Pulmonary artery endothelial cell (primary cell): ENCODE measurements at regions not wholly inside any gene's neighbourhood (a gene's known extent, or its start where the extent isn't known, plus 50 kb on each side); places are given as distances from the start of the nearest gene placed in this dataset.
"Not testable (repeated sequence)": the region's sequence is repeated elsewhere in the genome, so short reads cannot be mapped to it uniquely, and the experiment has no call there.

Experiments used
- DNase-seq: peaks from one replicate; pipeline ENCODE4 v3.0.0-alpha.2; 2011; ENCODE audit warnings: low read depth, low spot score

DNA sequence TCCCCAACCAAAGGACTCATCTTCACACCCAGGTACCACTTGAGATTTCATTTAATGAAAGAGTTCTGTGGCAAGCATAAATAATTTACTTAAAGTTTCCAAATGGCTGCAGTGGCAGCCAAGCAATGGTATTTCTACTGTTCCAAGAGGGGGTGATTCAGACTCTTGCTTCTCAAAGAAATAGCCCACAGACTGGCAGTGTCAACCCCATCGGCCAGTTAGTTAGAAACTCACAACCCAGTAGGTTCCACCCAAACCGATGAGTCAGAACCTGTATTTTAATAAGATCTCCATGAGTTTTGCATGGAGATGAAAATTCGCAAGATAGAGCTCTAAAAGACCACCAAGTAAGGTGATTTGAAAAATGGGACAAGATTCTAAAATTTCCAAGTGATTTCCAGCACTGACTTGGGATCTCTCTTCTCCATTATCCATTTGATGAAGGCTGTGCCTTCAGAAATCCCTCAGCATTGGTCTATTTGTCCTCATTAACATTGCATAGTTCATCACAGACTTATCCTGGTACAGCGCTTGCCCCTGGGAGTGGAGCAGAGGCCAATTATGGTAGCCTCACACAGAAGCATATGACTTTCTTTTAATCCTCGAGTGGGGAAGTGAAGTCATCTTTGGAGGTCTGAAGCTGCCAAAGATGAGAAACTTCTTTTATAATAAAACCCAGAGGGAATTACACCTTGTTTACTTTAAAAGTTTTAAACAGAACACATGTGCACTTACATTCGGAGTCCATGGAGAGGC lies 361.4 kb upstream of the ID2 start:
- DNase-seq, result no peak

DNA sequence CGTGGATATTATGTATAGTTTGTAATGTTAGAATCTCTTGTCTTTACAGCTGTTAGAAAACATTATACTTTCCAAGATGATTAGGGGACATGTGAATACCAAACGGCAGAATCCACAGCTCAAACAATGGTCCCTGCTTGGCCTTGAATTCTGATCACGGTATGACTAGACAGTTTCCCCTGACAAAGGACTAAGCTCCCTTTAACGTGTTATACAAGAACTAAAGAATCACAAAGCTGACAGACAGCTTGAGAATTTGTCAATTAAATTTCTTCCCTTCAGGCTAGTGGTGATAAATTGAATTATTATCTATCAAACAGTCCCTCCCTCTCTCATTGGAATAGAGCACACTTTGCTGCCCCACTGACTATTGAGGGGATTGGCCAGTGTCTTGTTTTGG lies 359.2 kb upstream of the ID2 start:
- no peak for DNase-seq

DNA sequence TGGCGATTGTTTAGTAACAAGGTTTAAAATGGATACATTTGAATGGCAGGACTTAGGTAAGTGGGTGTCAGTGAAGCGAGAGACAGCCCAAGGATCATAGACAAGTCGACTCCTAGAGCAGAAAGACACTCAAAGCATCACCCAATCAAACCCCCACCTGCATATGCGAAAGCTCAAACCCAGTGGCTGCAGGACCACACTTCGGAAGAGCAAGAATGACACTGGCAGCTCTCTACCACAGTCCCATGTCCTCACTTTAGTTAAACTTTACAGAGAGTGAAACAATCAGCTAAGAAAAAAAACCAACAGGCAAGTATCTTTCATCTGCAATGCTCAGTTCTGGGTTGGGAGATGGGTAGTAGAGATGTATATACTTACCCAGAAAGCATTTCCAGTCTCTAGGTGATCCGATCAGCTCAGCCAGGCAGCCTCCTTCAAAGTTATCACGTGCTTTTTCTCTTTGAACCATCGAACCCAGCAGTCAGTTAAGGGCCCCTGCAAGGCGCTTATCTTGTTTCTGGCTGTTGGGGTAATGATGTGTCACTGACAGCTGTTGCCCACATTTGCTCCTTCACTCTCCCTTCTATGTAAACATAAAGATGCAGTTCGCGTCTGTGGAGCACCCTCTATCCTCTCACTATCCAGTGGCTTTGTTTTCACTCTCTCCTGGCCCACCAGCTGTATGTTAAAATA lies 357.5 kb upstream of the ID2 start:
- no peak for DNase-seq

DNA sequence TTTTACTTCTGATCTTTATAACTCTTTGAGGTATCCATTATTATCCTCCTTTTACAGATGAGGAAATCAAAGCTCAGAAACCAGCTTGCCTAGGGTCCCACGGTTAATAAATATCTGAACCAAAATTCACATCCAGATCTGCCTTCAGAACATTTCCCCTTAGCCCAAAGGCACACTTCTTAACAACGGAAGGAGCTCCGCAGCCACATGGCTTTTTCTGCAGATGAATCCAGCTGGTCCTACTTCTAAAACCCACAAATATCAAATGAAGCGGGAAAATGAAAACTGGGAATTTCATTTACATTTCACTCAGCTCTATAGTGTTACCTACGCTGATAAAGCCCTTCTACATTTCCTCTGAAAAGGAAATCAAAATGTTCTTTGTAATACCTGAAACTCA lies 357.0 kb upstream of the ID2 start:
- no peak for DNase-seq

DNA sequence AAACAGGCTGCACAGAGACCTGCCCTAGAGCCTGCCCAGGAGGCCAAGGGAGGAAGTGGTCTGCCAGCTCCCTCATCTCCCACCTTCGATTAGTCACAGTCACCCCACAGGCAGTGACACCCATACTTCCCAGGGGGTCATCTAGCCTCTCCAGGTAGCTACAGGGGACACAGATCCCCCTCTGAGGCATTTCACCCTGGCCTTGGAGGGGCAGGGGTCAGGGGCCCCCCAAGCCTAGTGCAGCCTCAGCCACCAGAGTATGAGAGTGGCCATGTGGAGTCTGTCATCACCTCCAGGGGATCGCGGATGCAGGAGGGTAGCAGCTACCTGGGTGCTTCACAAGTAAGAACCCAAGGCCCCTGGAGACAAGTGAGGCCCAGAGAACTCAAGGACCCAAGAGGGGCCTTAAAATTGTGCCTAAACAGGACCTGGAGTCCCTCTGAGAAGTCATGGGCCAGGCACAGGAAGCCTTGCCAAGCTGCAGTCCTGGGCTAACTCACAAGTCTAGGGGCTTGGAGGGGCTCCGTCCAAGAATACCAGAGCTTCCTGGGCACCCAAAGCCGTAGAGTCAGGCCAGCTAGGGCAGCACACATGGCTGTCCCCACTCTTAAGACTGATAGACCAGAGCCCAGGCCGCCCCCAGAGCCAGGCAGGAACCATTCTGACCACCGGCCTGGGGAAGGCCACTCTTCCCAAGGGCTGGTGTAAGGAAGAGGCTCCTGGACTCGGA lies 354.3 kb upstream of the ID2 start:
- no peak for DNase-seq

DNA sequence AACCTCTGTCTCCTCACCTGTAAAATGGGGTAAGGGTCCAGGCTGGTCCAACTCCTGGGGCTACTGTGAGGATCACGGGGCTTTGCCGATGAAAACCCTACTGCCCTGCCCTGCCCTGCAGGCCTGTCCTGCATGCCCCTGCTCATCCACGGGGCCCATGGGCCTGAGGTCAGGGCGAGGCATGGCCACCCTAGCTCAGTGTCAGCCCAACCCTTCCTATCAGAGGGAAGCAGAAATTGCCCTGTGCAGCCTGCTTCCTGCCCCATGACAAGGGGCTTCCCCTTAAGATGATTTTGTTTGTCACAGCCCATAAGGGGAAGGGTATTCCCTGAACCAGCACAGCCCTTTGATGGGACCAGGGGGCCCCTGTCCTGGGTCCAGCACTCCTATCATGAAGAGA lies 353.6 kb upstream of the ID2 start:
- no peak for DNase-seq

DNA sequence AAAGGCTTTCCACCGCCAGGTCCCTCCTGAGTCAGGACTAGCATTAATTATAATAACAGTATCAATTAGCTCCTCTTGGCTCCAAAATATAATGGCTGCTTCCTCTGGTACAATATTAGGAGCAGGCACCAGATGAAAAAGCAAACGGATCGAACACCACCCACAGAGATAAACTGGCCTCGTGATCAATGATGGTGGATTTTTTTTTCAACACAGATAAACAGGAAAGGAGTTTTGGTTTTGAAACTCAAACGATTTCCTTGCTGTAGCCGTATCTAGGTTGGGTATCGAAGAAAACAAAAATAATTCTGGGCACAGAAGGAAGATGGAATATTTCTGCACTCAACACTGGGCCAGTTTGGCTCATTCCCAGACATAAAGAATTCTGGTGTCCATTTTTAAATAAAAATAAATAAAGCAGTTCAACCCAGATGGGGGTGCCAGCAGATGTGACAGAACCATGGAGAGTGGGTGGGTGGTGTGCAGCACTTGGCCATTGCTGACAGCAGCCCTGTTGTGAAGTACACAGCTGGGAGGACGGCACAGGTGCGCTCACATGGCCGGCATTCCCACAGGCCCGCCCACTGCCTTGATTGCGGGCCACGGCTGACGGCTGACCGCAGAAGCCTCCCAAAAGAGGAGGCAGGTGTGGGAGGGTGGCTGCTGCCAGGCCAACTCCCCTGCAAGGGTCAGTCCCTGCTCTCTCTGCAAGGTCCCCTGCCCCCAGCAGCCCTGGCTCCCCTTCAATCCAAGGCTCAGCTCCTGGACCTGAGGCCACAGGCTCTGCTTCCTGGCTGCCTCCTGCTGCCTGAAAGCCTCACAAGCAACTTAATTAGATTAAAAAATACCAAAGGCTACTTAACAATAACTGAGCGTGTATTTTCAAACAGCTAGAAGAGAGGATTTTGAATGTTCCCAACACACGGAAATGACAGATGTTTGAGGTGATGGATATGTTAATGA lies 351.9 kb upstream of the ID2 start:
- no peak for DNase-seq

DNA sequence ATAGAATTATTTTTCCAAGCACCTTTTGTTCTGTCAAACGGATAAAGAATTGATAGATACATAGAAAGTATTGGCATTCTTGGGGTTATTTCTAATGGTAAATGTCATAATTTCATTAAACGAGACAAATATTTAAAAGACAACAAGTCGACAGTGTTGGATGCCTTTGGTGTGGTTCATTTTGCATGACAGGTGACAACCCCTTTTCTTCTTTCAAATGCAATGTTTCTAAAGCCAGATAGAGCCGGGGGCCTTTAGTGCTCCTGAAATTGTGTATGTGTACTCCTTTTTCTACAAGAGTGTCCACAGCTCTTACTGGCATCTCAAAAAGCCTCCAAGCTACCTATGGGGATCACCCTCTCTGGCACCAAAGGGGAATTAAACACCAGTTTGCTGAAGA lies 350.8 kb upstream of the ID2 start:
- no peak for DNase-seq

DNA sequence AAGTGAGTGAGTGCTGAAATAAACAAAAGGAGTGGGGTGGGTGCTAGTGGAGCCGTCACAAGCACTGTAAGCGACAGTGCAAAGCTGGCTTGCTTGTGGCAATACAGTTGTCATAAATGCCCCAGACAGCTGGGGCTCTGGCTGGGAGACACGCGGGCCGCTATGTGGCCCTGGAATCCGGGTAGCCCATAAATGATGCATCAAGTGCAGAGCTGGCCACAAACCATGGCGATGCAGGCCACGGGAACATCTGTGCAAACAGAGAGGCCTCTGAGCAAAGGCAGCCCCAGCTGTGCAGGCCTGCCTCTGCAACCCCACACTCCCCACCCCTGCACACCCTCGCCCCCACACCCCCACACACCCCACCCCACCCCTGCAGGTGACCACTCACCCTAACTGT lies 349.2 kb upstream of the ID2 start:
- DNase-seq, result no peak

DNA sequence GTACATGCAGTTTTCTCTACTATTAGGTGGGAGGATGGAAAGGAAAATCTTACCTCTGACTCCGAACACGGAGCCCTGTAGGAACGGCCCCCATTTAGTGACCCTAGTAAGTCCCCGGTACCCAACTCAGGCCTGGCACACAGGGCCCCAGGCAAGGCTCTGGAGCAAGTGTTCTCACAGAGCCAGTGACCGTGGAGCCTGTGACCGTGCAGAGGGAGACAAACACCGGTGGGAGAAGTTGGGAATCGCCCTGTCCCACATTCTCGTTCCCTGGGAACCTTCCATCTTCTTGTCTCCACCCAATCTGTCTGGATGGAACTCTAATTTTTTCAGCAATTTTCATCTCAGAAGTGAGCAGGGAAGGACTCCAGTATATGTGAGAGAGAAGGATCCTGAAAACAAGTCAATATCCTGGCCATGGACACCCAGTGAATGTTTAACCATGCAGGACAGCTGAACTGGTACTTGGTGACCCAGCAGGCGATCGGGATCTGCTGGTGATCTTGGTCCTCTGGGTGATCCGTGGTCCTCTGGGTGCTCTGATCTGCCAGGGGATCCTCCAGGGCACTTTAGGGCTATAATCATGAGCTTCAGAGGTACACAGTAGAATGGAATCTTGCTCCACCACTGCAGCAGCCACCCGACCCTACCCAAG lies 348.6 kb upstream of the ID2 start:
- DNase-seq, result no peak

DNA sequence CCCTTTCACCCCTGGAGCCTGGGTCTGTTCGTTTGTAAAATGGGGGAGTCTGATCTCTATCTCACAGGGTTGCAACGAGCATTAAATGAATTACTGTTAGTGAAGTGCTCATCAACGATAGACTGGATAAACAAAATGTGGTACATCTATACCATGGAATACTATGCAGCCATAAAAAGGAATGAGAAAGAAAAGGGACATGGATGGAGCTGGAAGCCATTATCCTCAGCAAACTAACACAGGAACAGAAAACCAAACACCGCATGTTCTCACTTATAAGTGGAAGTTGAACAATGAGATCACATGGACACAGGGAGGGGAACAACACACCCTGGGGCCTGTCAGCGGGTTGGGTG lies 348.0 kb upstream of the ID2 start:
- DNase-seq, result not testable (repeated sequence)

DNA sequence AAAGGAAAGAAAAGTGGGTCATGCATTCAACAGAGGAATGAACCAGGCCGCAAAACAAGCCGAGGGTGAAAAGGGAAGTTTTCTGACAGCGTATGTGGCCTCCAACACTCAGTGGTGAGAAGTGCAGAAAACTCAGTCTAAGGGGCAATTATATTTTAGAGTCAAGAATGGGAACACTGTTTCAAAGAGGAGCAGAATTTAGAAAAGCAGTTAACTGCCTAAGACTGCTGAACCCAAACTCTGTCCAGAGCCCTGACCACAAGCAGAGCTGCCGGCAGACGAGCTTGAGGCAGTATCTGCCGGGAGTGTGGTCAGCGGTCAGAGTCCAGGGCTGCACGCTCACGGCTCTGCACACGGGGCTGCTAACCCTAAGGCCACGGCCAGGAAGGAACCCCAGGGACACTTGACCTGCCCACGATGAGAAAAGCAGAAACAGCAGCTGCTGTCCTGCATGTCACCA lies 347.0 kb upstream of the ID2 start:
- no peak for DNase-seq

DNA sequence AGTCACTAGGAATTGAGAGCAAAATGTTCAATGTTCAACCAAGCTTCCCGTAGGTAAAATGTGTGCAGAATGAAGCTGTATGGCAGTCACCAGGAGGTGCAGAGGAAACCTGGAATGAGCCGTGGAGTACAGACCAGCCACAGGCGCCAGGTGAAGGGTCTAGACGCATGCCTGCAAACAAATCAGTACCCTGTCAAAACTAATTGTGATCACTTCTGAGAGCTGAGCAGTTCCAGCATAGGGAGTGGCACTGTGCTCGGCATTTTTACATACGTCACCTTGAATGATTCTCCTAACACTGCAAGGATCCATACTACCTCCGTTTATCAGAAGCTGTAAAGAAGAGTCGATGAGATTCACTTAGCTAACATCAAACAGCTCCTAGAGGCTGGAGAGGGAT lies 346.1 kb upstream of the ID2 start:
- DNase-seq, result no peak

DNA sequence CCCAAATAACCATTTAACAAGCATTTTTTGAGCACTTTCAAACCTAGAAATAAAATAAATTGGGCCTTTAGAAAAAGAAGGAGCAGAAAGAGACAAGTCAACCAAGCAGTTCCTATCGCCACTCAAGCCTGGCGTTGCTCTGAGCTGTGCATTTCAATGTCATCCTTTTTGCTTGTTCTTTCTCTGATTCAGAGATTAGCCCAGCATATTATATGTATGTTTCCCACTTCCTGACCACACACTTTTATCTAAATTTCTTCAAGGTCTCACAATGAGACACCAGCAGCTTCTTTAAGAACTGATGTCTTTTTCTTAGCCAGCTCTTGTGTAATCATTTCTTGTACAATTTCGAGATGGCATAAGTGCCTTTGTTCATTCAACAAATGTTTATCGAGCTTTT lies 344.5 kb upstream of the ID2 start:
- no peak for DNase-seq

DNA sequence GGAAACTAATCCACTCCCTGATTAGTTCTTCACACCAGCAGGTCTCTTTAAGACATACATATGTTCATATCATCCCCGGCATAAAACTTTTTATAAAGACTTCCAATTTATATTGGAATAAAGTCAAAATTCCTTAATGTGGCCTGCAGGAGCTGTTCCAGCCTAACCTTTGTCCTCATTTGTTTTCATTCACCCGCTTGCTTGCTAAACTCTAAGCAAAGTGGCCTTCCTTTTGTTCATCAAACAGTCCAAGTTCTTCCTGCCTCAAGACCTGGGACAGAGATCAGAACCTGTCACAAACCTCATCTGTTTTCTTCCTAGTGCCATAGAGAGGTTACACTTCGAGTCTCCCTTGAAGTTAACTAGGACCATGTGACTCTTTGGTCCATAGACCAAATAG lies 339.4 kb upstream of the ID2 start:
- no peak for DNase-seq

DNA sequence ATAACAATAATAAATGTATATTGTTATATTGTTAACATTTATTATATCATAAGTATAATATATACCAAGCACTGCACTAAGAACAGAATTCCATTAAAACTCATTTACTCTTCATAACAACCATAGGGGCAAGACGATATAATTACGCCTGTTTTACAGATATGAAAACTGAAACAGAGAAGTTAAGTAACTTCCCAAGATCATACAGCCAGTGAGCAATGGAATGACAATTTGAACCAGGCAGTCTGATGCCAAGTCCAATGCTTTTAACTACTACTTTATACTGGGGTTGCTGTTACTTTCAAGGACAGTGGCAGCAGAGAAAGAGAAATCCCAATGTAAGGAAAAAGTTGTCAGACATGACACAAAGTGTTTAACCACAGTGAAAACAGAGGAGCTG lies 338.8 kb upstream of the ID2 start:
- DNase-seq, result no peak

DNA sequence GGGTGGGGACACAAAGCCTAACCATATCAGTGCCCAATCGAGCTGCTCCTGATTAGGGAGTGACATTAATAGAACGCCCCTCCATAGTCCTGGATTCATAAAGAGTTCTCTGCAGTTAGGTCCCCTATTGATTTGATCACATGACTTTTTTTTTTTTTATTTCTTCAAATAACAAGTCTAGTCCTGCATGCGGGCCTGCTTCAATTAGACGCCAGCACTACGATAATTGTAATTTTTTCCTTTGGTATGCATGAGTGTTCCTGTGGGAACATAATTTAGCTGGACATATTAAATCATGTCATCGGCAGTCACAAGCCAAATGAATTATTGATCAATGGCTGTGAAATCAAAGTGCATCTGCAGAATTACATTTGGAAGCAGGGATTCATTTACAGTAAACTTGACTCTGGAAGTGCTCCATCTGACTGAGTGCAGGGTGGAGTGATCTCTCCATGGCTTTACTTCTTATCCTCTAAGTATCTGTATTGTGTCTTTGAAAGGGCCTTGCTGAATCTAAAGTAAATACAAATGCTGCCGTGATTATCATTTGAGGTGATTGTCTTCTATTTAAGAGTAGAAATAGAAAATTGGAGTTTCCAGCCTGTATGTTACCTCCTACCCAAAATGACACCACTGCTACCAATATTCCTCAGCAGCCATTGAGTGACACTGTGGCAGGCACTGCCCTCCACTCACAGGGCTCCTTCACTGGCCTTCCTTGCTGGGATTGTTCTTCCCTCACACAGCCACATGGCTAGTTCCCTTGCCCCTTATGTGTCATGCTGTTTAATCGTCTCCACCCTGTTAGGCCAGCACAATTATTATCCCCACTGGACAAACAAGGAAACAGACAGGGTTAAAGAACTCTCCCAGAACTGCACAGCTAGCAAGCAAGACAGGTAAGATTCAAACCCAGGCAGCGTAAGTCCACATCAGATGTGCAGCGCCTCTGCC lies 337.4 kb upstream of the ID2 start:
- no peak for DNase-seq

DNA sequence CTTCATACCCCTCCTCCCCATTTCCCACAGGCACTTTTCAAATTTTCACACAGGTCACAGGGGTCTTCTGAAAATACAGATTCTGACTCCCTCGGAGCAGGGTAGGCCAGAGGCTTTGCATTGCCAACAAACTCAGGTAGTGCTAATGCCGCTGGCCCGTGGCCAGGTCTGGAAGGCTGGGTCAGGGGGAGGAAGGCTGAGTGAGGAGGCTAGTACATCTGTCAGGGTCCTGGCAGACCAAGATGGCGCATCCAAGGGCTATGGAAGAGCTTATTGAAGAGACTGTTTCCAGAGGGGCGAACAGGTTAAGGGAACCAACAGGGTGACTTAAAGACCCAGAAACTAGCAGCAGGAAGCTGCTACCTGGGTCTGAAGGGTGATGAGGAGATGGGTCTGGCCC lies 336.7 kb upstream of the ID2 start:
- DNase-seq, result no peak

DNA sequence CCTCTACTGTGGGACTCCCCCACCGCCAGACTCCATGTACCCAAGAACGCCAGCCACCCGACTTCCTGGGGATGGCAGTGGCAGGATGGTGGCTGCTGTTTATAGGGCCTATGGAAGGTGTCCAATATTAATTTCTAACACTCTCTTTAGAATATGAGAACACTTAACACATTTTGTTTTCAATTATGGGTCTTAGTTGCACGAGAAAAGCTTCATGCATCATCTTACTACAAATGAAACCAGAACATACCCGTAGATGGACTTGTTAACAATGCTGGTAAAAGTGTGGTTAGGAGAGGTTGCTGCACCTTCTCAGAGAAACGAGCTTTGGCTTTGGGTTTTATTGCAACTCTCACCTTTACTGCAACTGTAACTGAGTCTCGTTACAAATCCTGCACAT lies 335.6 kb upstream of the ID2 start:
- no peak for DNase-seq
